K562 (cell line): ENCODE measurements at regions not wholly inside any gene's neighbourhood (a gene's known extent, or its start where the extent isn't known, plus 50 kb on each side); places are given as distances from the start of the nearest gene placed in this dataset.

Source experiments
- CHAMP1 ChIP-seq: fragments of 450-650 bp; IDR thresholded peaks from 2 replicates; pipeline ENCODE4 v1.6.1; 2016; ENCODE audit warnings: mild to moderate bottlenecking
- KLF6 ChIP-seq: fragments of 250-450 bp; sonication (Bioruptor Pico); IDR thresholded peaks from 2 replicates; pipeline ENCODE4 v1.4.0; 2020; ENCODE audit warnings: mild to moderate bottlenecking, moderate library complexity, borderline replicate concordance
- MCM5 ChIP-seq: fragments of 450-650 bp; IDR thresholded peaks from 2 replicates; pipeline ENCODE4 v1.6.1; 2016; ENCODE audit warnings: low read depth
- MTA1 ChIP-seq: fragments of 450-650 bp; IDR thresholded peaks from 2 replicates; pipeline ENCODE4 v1.6.1; 2017; ENCODE audit warnings: borderline replicate concordance
- NFE2L1 ChIP-seq: fragments of 450-650 bp; IDR thresholded peaks from 2 replicates; pipeline ENCODE4 v1.6.1; 2016; ENCODE audit warnings: missing genetic modification characterization, low read depth, mild to moderate bottlenecking, missing compliant biosample characterization, moderate library complexity, borderline replicate concordance
- PRDM10 ChIP-seq: fragments of 450-650 bp; IDR thresholded peaks from 2 replicates; pipeline ENCODE4 v1.6.1; 2018; ENCODE audit not compliant: partially characterized antibody
- TF ChIP-seq, protein P1 (sequence below): fragments of 250-450 bp; sonication (Bioruptor Pico); IDR thresholded peaks from 2 replicates; pipeline ENCODE4 v1.6.1; 2021; ENCODE audit warnings: mild to moderate bottlenecking

DNA sequence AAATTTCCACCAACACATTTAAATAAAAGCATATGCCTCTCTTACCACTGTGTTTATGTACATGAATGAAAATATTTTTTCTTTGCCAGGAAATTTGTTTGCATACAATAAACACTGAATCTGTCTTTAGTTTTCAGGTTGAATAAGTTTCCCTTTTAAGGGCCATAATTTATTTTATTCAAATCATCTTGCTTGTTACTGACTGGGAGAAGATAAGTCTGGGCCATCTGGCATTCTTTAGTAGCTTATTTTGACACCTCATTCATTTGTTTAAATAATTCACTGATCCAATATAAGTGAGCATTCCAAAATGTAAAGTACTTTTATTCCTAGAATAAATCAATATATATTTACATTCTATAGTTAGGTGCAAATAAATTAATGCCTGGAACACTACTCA lies 1001.3 kb downstream of the PLOD2 start (continued):
- TF ChIP-seq CHAMP1, result no peak
- TF ChIP-seq KLF6 (CRISPR knock-in tag), result no peak
- no peak for TF ChIP-seq MTA1
- TF ChIP-seq NFE2L1, result no peak
- no peak for TF ChIP-seq MCM5
- TF ChIP-seq, protein P1, sequence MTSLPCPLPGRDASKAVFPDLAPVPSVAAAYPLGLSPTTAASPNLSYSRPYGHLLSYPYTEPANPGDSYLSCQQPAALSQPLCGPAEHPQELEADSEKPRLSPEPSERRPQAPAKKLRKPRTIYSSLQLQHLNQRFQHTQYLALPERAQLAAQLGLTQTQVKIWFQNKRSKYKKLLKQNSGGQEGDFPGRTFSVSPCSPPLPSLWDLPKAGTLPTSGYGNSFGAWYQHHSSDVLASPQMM (CRISPR knock-in tag), result no peak
- no peak for TF ChIP-seq PRDM10
- TF ChIP-seq, all 486 proteins: peak for 0
